HG02798 (cell line): ENCODE measurements at regions not wholly inside any gene's neighbourhood (a gene's known extent, or its start where the extent isn't known, plus 50 kb on each side); places are given as distances from the start of the nearest gene placed in this dataset.
"Not testable (repeated sequence)": the region's sequence is repeated elsewhere in the genome, so short reads cannot be mapped to it uniquely, and the experiment has no call there.

Experiments
- ATAC-seq: cut with Tn5 transposase; IDR thresholded peaks from one replicate; pipeline ENCODE4 v1.9.1; 2021; ENCODE audit warnings: mild to moderate bottlenecking; ENCODE audit not compliant: unreplicated experiment, poor library complexity

DNA sequence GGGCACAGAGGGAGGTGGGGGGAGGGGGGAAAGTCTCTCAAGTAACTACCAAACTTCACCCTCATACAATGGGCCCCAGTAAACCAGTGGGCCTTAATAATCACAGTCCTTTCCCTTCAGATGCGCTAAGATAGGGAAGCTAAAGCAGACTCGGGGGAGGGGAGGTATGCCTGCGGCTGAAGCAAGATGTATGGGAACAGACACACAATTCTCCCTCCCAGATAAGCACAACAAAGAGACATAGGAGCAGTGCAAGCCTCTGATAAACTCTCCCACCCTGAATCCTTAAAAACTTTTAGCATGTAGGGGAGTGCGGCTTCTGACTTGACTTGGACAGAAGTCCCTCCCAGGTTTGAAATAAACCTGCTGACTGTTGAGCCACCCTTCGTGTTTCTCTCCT lies 54.7 kb downstream of the PROP1 start:
- ATAC-seq = not testable (repeated sequence)

DNA sequence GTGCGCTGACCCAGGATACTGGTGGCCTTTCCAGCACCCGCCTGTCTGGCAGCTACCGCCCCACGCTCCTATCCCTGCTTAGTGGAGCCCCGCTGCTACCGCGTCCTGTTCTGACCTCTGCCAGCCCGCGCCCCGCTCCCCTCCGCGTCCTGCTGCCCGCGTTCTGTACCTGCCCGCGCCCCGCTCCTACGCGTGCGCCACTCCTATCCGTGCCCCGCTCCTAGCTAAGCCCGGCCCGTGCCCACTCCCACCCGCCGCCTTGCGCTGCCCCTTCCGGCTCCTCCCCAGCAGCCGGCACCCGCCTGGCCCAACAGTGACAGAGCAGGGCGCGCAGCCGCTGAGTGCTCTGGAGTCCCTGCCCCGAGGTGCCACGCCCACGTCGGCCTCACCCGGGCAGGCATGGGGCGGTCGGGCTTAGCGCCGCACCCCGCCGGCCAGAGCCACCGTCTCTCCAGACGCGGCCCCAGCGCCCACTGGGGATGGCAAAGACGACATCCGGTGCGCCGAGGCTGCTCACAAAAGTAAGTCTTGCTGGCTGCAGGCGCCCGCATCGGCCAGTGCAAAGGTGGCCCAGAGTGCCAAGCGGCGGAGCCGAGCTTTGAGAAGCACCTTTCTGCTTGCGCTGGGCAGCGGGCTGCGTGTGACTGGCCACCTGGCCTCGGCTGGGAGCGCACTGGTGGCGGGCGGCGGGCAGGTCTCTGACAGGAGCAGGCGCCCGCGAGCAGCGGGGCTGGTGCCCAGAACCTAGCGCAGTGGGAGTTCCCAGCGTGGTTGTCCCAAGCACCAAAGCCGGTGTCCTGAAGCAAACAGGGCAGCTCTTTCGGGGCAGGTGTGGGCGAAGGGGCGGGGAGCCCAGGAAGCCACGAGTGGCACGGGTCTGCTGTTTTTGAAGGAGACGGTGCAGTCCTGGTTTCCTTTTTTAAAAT lies 56.5 kb downstream of the PROP1 start:
- not testable (repeated sequence) for ATAC-seq

DNA sequence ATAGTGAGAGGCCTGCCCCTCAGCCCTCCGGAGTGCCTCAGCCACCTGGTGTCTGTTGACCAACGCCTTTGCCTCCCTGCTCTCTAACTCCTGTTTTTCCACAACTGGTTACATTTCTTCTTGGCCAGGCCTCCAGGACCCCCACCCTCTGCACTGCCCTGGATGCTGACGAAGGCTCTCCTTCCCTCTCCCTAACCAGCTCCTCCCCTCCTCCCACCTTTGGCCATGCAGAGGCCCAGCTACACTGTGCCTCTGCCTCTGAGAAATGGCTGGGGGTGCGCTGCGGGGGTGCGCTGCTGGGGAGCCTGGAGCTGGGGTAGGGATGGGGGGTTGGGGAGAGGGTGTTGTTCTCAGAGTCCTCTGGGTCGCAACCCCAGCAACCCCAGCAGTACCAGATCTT lies 57.3 kb downstream of the PROP1 start:
- not testable (repeated sequence) for ATAC-seq

DNA sequence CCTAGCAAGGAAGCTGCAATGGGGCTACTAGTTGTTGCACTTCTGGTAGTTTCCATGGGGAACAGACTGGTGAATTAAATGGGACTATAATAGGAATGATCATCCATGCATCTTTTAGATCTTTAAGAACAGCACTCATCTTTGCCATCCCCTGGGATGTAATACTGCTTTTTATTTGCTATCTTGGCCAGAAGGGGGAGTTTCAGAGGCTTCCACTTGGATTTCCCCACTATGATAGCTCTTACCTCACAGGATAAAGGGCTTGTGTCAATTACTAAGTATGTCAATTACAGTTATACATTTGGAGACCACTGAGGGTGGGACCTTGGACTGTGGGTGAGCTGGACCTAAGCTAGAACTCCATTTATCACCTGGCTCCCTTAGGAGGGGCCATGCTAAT lies 61.8 kb downstream of the PROP1 start:
- ATAC-seq = not testable (repeated sequence)

DNA sequence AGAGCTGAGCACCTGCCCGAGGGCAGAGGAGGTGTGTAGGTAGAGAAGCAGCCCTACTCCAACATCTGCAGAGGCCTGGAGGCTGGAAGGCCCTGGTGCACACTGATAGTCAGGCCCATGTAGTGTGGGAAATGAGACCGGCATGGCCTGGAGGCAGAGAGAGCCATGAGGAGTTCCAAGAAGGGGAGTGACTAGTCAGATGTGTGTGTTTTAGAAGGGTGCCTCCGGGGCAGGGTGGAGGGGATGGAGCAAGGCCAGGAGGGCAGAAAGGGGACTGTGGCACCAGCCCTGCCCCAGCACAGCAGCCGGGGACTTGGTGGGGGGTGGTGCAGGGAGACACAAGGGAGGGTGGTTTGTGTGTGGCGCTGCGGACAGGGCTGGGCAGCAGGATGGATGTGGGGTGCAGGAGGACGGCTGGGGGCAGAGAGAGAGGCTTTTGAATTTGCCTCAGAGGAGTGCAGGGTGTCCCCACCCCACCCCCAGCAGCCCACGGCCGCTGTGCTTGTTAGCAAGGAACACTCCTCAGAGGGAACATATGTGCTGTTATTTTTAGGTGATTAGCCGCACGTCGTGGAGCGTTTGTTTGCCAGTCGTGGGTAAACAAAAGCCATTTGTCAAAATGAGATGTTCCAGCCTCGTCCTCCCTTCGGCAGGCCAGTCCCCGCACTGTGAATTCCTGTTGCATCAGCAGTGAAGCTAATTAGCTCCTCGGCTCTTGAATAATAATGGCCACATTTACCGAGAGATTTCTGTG lies 65.6 kb downstream of the PROP1 start:
- not testable (repeated sequence) for ATAC-seq

DNA sequence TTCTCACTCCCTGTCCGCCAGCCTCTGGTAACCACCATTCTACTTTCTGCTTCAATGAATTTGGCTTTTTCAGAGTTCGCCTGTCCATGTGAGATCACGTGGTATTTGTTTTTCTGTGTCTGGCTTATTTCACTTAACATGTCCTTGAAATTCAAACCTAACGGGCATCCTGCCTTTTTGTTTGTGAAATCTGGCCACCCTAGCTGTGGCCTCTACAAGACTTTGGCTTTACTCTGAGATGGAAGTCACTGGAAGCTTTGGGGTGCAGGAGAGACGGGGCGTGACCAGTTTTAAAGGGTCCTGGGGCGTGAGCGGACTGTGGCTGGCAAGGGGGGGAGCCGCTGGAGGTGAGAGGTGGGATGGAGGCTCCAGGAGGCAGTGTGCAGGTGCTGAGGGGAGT lies 66.4 kb downstream of the PROP1 start:
- ATAC-seq = not testable (repeated sequence)

DNA sequence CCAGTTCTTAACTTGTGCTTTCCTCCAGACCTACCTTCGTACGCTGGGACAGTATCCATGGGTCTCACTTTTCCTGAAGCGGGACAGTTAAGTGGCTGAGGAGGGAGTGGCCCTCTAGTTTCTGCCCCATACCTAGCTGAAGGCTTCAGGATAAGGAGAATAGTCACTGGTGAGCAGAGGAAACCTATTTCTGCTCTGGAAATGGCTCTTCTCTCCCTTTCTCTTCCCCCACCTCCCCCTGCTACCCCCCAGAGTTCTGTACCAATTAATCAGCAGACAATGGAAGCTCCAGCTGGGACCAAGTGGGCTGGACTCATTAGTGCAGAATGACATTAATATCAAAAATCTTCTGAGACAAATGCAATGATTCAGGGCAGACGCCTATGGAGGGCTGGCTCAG lies 68.5 kb downstream of the PROP1 start:
- not testable (repeated sequence) for ATAC-seq

DNA sequence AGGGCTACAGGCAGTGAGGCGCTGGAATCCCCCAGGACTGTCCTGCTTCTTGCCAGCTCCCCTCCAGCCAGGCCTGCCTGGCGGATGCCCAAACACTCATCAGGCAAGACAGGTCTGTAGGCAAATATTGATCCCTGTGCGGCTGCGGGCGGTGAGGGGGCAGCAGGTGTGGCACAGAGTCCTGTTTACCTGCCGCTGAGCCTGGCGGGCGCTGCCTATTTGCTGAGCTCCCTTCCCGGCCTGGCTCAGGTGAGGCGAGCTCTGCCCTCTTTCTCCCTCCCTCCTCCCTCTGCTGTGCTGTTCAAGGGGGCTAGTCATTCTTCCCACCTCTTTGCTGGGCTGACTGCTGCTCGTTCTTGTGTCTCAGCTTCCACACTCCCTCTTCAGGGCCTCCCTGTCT lies 71.5 kb downstream of the PROP1 start:
- ATAC-seq = not testable (repeated sequence)

DNA sequence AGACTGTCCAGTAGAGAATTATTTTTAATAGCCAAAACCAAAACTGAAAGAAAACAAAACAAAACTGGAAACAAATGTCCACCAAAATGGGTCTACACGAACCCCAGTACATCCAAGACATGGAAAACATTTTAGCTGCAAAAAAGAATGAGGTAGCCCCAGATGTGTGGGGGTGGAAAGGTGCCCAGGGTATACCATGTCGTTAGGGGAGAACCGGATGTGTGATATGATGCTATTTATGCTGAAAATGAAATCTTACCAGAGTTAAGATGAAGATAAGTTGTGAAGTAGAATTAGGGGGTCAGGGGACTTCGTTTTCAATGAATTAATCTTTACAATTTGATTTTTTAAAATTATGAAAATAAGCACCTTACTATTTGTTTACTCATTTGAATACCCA lies 72.2 kb downstream of the PROP1 start:
- not testable (repeated sequence) for ATAC-seq

DNA sequence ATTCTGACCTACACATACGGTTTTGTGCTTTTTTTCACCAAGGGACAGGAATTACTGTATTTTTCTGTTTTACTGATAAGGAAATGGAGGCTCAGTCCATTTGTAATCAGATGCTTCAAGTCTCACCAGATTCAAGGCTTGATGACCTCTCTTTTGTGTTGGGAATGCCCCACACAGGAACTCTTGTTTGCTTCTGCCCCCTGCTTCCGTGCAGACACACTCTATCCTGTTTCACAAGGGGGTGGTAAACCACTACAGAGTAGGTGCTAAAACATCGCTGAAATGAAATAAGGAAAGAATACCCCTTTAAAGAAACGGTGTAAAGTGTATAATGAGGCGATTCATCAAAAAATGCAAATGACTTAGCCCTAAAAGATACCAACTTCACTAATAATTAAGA lies 72.9 kb downstream of the PROP1 start:
- ATAC-seq = not testable (repeated sequence)

DNA sequence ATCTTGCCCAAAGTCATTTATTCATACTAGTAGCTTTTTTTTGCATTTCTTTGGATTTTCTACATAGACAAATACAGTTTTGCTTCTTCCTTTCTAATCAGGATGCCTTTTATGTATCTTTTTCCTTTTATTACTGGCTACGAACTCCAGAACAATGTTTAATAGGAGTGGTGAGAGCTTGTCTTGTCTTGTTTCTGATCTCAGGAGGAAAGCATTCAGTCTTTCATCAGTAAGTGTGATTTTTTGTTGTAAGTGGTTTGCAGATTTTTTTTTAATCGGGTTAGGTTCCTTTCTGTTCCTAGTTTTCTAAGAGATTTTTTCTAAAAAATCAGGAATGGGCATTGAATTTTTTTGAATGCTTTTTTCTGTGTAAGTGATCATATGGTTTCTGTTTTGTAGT lies 86.8 kb downstream of the PROP1 start:
- not testable (repeated sequence) for ATAC-seq

DNA sequence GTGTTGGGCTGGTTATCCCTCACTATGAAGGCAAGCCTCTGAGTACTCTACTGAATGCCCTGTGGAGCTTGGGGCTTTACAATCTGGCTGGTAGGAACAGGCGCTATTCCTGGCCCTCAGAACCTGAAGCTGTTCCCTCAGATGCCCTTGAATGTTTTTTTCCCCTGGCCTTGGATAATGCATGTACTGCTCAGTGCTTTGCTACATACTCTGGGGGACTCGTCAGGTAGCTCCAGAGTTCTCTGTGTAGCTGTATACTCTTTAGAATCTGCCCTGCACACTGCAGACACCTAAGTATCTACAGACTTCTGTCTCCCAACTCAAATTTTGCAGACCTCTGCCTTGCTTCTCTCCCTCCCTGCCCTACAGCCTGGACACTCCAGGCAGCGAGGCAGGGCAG lies 93.2 kb downstream of the PROP1 start:
- ATAC-seq = not testable (repeated sequence)

DNA sequence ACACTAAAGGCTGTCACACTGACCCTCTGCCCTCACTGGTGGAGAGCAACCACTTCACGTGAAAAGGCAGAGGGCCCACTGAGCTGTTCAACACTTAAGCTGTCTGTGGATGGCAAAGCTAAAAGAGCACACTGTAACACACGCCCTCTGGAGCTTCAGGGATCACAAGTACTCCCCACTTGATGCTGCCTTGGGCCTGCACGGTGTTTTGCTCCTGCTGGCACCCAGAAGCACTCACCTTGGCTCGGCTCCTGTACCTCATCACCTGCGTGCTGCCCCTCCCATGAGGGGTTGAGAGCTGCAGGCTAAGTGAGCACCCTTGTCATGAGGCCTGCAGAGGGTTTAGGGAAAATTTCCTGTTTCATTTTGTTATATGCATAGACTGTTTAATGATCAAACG lies 96.0 kb downstream of the PROP1 start:
- not testable (repeated sequence) for ATAC-seq

DNA sequence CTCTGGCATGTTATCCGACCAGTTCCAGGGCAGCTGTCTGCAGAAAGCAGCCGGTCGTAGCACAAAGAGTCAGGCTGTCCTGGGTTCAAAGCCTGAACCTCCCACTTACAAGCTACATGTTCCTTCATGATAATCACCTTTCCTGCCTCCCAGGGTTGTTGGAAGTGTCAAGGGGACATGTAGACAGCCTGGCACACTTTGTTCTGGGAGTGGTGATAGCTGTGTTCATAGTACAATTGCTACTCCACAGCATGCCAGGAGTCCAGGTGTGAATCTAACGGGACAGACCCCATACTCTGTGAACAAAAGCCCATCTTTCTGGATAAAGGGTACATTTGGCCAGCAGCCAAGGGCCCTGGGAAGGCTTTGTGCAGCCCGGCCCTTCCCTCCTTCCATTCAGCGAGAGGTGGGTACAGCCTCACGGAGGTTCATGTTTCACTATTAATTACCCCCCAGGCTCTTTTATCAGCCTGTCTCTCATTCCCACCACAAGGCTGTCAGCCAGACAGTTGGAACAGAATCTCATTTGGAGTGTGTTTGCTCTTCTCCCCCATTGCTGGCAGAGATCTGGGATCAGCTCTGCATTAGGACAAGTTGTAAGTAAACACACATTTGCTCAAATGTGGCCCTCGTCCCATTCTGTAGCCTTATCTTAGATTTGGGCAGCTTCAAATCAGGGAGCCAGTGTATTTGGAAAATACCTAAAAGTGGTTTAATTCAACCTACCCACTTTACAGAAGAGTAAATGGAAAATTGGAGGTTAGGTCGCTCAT lies 101.2 kb downstream of the PROP1 start:
- ATAC-seq = not testable (repeated sequence)

DNA sequence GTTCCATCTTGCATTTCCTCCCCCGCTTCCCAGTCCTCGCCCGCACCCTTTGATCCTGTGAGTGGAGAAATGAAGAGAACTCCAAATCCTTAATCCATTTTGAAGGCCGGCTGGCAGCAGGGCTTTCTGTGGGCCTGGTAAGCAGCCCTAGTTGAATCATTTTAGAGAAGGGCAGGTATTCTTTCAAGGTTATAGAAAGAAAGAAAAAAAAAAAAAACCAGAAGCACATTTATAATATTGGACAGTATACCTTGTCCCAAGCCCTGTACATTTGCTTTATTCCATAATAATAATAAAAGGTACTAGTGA lies 103.7 kb downstream of the PROP1 start:
- not testable (repeated sequence) for ATAC-seq

DNA sequence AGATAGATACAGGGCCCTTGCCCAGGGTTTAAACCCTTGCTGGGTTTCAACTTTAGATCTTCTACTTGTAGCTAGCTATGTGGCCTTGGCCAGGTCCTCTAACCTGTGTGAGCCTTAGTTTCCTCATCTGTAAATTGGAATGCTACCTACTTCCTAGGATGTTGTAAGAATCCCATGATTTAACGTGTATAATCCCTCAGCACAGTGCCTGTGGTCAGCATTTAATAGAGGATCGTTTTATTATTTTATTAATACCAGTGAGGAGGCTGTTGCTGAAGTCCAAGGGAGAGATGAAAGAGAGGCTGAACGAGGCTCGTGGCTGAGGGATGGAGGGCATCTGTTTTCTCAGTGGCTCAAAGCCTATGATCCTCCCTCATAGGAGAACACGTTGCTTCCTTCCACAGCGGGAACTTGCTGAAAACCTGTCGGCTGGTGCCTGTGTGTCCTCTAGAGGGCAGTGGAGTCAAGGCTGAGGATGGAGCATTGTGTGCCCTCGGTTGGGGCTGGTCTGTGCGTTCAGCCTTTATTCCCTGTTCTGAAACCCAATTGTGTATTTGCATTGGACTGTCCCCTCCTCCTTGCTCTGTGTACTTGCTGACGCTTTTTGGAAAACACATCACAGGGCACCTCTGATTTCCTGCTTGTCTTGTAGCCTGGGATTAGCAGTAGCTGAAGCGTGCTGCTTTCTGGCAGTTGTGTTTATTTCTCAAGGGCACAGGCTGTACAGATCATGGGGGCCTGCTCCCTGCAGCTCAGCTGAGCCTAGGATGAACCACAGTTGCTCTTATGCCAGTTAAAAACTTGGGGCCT lies 104.3 kb downstream of the PROP1 start:
- ATAC-seq = peak; percentile 83

DNA sequence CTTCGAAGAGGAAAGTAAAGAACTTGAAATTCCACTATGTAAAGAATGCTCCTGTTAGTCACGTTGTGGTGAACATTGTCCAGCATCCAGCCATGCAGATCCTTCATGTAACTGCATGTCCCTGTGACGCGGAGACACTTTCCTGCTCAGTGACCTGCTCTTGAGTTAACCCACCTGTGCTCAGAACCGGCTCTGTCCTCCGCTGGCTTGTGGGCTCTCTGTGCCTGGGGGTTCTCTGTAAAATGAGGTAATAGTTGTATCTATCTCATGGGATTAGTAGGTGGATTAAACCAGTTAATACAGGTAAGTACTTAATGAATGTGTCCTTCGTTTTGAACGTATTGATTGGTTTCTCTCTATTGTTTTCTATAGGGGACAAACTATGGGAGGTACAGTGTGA lies 100.6 kb upstream of the FAM153A start:
- not testable (repeated sequence) for ATAC-seq

DNA sequence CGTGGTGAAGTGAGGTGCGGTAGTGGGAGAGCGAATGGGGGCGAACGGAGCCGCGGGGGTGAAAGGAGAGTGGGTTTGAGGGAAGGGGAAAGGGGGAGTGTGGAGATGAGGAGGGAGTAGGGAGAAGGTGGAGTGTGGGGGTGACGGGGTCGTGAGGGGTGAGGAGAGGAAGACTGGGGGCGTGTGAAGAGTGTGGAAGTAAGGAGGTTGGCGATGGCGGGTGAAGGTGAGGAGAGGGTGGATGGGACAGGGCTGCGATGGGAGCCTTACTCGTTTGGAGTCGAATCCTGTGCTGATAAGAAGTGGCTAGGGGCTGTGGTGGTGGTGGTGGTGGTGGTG lies 93.2 kb upstream of the FAM153A start:
- ATAC-seq = peak; percentile 22

DNA sequence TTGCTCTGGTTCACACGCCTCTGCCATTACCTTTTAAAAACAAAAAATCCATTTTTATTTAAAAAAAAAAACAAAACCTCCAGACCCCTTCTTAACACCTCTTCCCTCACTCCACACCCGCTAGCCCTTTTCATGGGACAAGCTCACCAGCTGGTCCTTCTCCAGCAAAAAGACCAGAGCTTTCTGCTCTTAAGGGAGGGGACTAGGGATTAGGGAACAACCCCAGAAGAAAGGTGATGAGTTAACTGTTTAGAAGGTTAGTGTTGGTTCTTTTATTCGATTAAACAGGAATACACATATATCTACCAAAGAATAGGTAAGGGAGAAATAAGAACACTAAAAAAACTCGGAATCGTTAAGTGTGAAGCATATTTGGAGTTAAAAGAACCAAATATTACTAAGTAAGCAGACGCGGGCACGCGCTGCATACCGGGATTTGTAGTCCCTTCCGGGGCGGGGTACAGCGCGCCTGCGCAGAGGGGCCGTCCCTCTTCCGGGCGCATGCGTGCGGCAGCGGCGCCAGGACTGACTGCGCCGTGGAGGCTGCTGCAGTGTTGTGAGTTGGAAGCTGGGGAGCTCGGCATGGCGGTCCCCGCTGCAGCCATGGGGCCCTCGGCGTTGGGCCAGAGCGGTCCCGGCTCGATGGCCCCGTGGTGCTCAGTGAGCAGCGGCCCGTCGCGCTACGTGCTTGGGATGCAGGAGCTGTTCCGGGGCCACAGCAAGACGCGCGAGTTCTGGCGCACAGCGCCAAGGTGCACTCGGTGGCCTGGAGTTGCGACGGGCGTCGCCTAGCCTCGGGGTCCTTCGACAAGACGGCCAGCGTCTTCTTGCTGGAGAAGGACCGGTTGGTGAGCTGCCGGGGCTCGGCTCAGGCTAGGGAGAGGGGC lies 92.6 kb upstream of the FAM153A start:
- peak; percentile 85 for ATAC-seq
